Mucosa of gallbladder (tissue), 1 donor: ENCODE measurements at regions not wholly inside any gene's neighbourhood (a gene's known extent, or its start where the extent isn't known, plus 50 kb on each side); places are given as distances from the start of the nearest gene placed in this dataset.
"Not testable (repeated sequence)": the region's sequence is repeated elsewhere in the genome, so short reads cannot be mapped to it uniquely, and the experiment has no call there.

Experiments used
- DNase-seq: peaks from one replicate; pipeline ENCODE4 v3.0.0-alpha.2; 2020; ENCODE audit warnings: low spot score
- donor health status: DM: no; HTN: no; CAD: no.

GRCh38 chr5:90133941-90134340 lies 275.6 kb downstream of the CETN3 start:
- DNase-seq = no peak

GRCh38 chr5:90131383-90132133 lies 278.0 kb downstream of the CETN3 start:
- no peak for DNase-seq

- no peak for DNase-seq
Measured at GRCh38 chr5:90128551-90128950, 281.0 kb downstream of the CETN3 start.

- DNase-seq = no peak
Measured at GRCh38 chr5:90119531-90119971, 290.0 kb downstream of the CETN3 start.

GRCh38 chr5:90117005-90117404 lies 292.6 kb downstream of the CETN3 start:
- no peak for DNase-seq

- DNase-seq = no peak
Measured at GRCh38 chr5:90113108-90113507, 296.4 kb downstream of the CETN3 start.

- no peak for DNase-seq
Measured at GRCh38 chr5:90112033-90112692, 297.4 kb downstream of the CETN3 start.

GRCh38 chr5:90111364-90112032 lies 298.1 kb downstream of the CETN3 start:
- no peak for DNase-seq

- DNase-seq = no peak
Measured at GRCh38 chr5:90109285-90109684, 300.3 kb downstream of the CETN3 start.

GRCh38 chr5:90099099-90099498 lies 310.5 kb downstream of the CETN3 start:
- no peak for DNase-seq

GRCh38 chr5:90097082-90097477 lies 312.5 kb downstream of the CETN3 start:
- DNase-seq = no peak

- no peak for DNase-seq
Measured at GRCh38 chr5:90096415-90097081, 313.0 kb downstream of the CETN3 start.

- DNase-seq = no peak
Measured at GRCh38 chr5:90095292-90096060, 314.1 kb downstream of the CETN3 start.

GRCh38 chr5:90093751-90094485 lies 315.6 kb downstream of the CETN3 start:
- DNase-seq = no peak

- DNase-seq = no peak
Measured at GRCh38 chr5:90092734-90093133, 316.8 kb downstream of the CETN3 start.

GRCh38 chr5:90084342-90084741 lies 325.2 kb downstream of the CETN3 start:
- no peak for DNase-seq

GRCh38 chr5:90073026-90073570 lies 336.5 kb downstream of the CETN3 start:
- not testable (repeated sequence) for DNase-seq

GRCh38 chr5:90071656-90072055 lies 337.9 kb downstream of the CETN3 start:
- no peak for DNase-seq

- no peak for DNase-seq
Measured at GRCh38 chr5:90071066-90071465, 338.5 kb downstream of the CETN3 start.

GRCh38 chr5:90066920-90067319 lies 342.6 kb downstream of the CETN3 start:
- no peak for DNase-seq
